HCT116 (cell line): ENCODE measurements at regions not wholly inside any gene's neighbourhood (a gene's known extent, or its start where the extent isn't known, plus 50 kb on each side); places are given as distances from the start of the nearest gene placed in this dataset.

ENCODE experiments used
- ATAC-seq: fragments of 200-7000 bp; cut with Tn5 transposase; 2 replicates; pipeline ENCODE4 v1.9.1; 2020; ENCODE audit warnings: mild to moderate bottlenecking, moderate library complexity
- BruUV-seq: library from RNA; stranded (reverse); fragments of 400-500 nt; replicated peaks from 2 replicates; lab custom pipeline; 2021; lab: Mats Ljungman, UMichigan
- CTCF ChIA-PET: fragments of 300-600 bp; sonication (Branson Sonifier 250); formaldehyde crosslinking; loops from one replicate; lab custom pipeline; 2021; ENCODE audit warnings: antibody characterized with exemption; lab: Charles Lee
- POLR2A ChIA-PET: fragments of 300-600, 350-600 bp; sonication (Branson Sonifier 250); formaldehyde crosslinking; loops from one replicate; lab custom pipeline; 2021; ENCODE audit warnings: antibody characterized with exemption; lab: Charles Lee
- RAD21 ChIA-PET, 2 experiments: fragments of 300-600 bp; sonication (Branson Sonifier 250); formaldehyde crosslinking; loops; one replicate each; lab custom pipeline; 2023; ENCODE audit warnings: low total read pairs in 2 of 2; ENCODE audit not compliant: uncharacterized antibody in 2 of 2, unreplicated experiment in 2 of 2, low non-redundant PET in 1 of 2; lab: Charles Lee
- DNase-seq: peaks from one replicate; pipeline ENCODE4 v3.0.0-alpha.2; 2010; ENCODE audit warnings: low read depth, low spot score
- H2AFZ ChIP-seq: fragments of 200-600 bp; shearing (Covaris generic), sonication (generic); 2 replicates; pipeline ENCODE4 v1.6.1; 2017; ENCODE audit warnings: low read depth, mixed run types, mixed read lengths, antibody characterized with exemption, low read length; ENCODE audit not compliant: poor library complexity, severe bottlenecking
- H3K27ac ChIP-seq: 2 replicates; pipeline ENCODE4 v1.5.1; 2012; ENCODE audit warnings: low read depth, low read length
- H3K27me3 ChIP-seq: fragments of 200-600 bp; sonication (generic); 2 replicates; pipeline ENCODE4 v1.6.1; 2016; ENCODE audit warnings: mixed run types, low read length, mixed read lengths; ENCODE audit not compliant: insufficient read depth
- H3K36me3 ChIP-seq, 2 experiments: fragments of 200-500 bp in 1 of 2; fragments of 200-600 bp in 1 of 2; sonication (Bioruptor generic) in 1 of 2; sonication (generic) in 1 of 2; 2 replicates each; pipeline versions ENCODE4 v1.5.1 to v1.6.1; 2014 to 2016; ENCODE audit warnings: low read length in 2 of 2, inconsistent platforms in 1 of 2, mixed read lengths in 1 of 2, mixed run types in 1 of 2; ENCODE audit not compliant: insufficient read depth in 2 of 2, control insufficient read depth in 1 of 2
- H3K4me1 ChIP-seq, 2 experiments: fragments of 200-600 bp in 1 of 2; sonication (generic) in 1 of 2; 2 replicates each; pipeline versions ENCODE4 v1.5.1 to v1.6.1; 2012 to 2017; ENCODE audit warnings: low read length in 2 of 2, inconsistent platforms in 1 of 2, mild to moderate bottlenecking in 1 of 2, mixed read lengths in 1 of 2, mixed run types in 1 of 2, moderate library complexity in 1 of 2; ENCODE audit not compliant: insufficient read depth in 2 of 2, control insufficient read depth in 1 of 2
- H3K4me2 ChIP-seq: fragments of 200-600 bp; sonication (generic); 2 replicates; pipeline ENCODE4 v1.6.1; 2017; ENCODE audit warnings: mixed run types, low read length, mixed read lengths
- H3K4me3 ChIP-seq, 2 experiments: fragments of 200-600 bp in 1 of 2; sonication (generic) in 1 of 2; replicated peaks in 1 of 2; 2 replicates each; pipeline ENCODE4 v1.5.1; 2011 to 2016; ENCODE audit warnings: low read length in 2 of 2, control low read depth in 1 of 2, low read depth in 1 of 2, mild to moderate bottlenecking in 1 of 2, mixed read lengths in 1 of 2, mixed run types in 1 of 2
- H3K79me2 ChIP-seq: fragments of 200-600 bp; sonication (generic); 2 replicates; pipeline ENCODE4 v1.6.1; 2017; ENCODE audit warnings: mild to moderate bottlenecking, mixed run types, low read length, moderate library complexity, mixed read lengths; ENCODE audit not compliant: insufficient read depth
- H3K9ac ChIP-seq: fragments of 200-600 bp; sonication (generic); 2 replicates; pipeline ENCODE4 v1.6.1; 2016; ENCODE audit warnings: low read length, mixed read lengths
- H3K9me2 ChIP-seq: fragments of 200-600 bp; sonication (generic), shearing (Covaris generic); 2 replicates; pipeline ENCODE4 v1.6.1; 2017; ENCODE audit warnings: mixed run types, mild to moderate bottlenecking, moderate library complexity; ENCODE audit not compliant: insufficient read depth
- H3K9me3 ChIP-seq, 2 experiments: fragments of 200-500 bp in 1 of 2; fragments of 200-600 bp in 1 of 2; sonication (Bioruptor generic) in 1 of 2; sonication (generic) in 1 of 2; 2 replicates each; pipeline ENCODE4 v1.6.1; 2014 to 2017; ENCODE audit warnings: low read length in 2 of 2, mixed read lengths in 2 of 2, inconsistent platforms in 1 of 2, low read depth in 1 of 2, mild to moderate bottlenecking in 1 of 2, mixed run types in 1 of 2, moderate library complexity in 1 of 2; ENCODE audit not compliant: control insufficient read depth in 1 of 2, insufficient read depth in 1 of 2
- H4K20me1 ChIP-seq: fragments of 200-600 bp; sonication (generic), shearing (Covaris generic); 2 replicates; pipeline ENCODE4 v1.6.1; 2017; ENCODE audit warnings: mixed run types, mild to moderate bottlenecking, moderate library complexity; ENCODE audit not compliant: insufficient read depth
- CBX3 ChIP-seq: IDR thresholded peaks from 2 replicates; pipeline ENCODE4 v1.6.1; 2012; ENCODE audit warnings: low read depth
- CEBPB ChIP-seq: IDR thresholded peaks from 2 replicates; pipeline ENCODE4 v1.6.1; 2012; ENCODE audit warnings: low read depth
- EGR1 ChIP-seq: IDR thresholded peaks from 2 replicates; pipeline ENCODE4 v1.6.1; 2012; ENCODE audit warnings: low read depth
- ELF1 ChIP-seq: IDR thresholded peaks from 2 replicates; pipeline ENCODE4 v1.6.1; 2012; ENCODE audit warnings: low read depth, borderline replicate concordance
- EZH2phosphoT487 ChIP-seq: fragments of 200-600 bp; IDR thresholded peaks from 2 replicates; pipeline ENCODE4 v1.6.1; 2018; ENCODE audit warnings: antibody characterized with exemption, borderline replicate concordance
- FOSL1 ChIP-seq: IDR thresholded peaks from 2 replicates; pipeline ENCODE4 v1.6.1; 2012; ENCODE audit warnings: low read depth
- JUND ChIP-seq: IDR thresholded peaks from 2 replicates; pipeline ENCODE4 v1.6.1; 2012
- POLR2A ChIP-seq: IDR thresholded peaks from 2 replicates; pipeline ENCODE4 v1.7.0; 2011; ENCODE audit warnings: borderline replicate concordance; ENCODE audit not compliant: insufficient read depth, insufficient read length; ENCODE audit errors: extremely low read depth
- RAD21 ChIP-seq: IDR thresholded peaks from 2 replicates; pipeline ENCODE4 v1.6.1; 2012; ENCODE audit warnings: low read depth, mild to moderate bottlenecking
- SIN3A ChIP-seq: IDR thresholded peaks from 2 replicates; pipeline ENCODE4 v1.6.1; 2012; ENCODE audit warnings: low read depth
- SP1 ChIP-seq: IDR thresholded peaks from 2 replicates; pipeline ENCODE4 v1.6.1; 2012; ENCODE audit warnings: low read depth
- SRF ChIP-seq: IDR thresholded peaks from 2 replicates; pipeline ENCODE4 v1.6.1; 2012; ENCODE audit warnings: low read depth
- TCF7L2 ChIP-seq: IDR thresholded peaks from 2 replicates; pipeline ENCODE4 v1.7.0; 2011; ENCODE audit warnings: borderline replicate concordance, inconsistent platforms; ENCODE audit not compliant: insufficient read depth, insufficient read length; ENCODE audit errors: extremely low read depth
- YY1 ChIP-seq: IDR thresholded peaks from 2 replicates; pipeline ENCODE4 v1.6.1; 2011; ENCODE audit warnings: low read length, low read depth, moderate library complexity, mild to moderate bottlenecking; ENCODE audit not compliant: insufficient replicate concordance; ENCODE audit errors: extremely low read depth
- intact Hi-C: fragments of 100-400 bp; cut with micrococcal nuclease; formaldehyde crosslinking; loops from 2 replicates; pipeline ENCODE4 v1.10.0; 2022
- TF ChIP-seq, protein P1 (sequence below): IDR thresholded peaks from 2 replicates; pipeline ENCODE4 v1.6.1; 2012
- TF ChIP-seq, protein P2 (sequence below): IDR thresholded peaks from 2 replicates; pipeline ENCODE4 v1.6.1; 2012; ENCODE audit warnings: low read depth
- TF ChIP-seq, protein P3 (sequence below): IDR thresholded peaks from 2 replicates; pipeline ENCODE4 v1.6.1; 2012
- TF ChIP-seq, protein P4 (sequence below), 3 experiments: fragments of 200-600 bp in 1 of 3; sonication (generic) in 1 of 3; IDR thresholded peaks in 2 of 3; conservative IDR thresholded peaks in 1 of 3; 2 replicates each; pipeline ENCODE4 v1.5.1; 2012 to 2017; ENCODE audit warnings: low read depth in 2 of 3, low read length in 2 of 3, antibody characterized with exemption in 1 of 3, borderline replicate concordance in 1 of 3, control low read depth in 1 of 3, mild to moderate bottlenecking in 1 of 3, mixed read lengths in 1 of 3, mixed run types in 1 of 3, moderate library complexity in 1 of 3; ENCODE audit not compliant: insufficient read depth in 1 of 3
- TF ChIP-seq, protein P5 (sequence below): IDR thresholded peaks from 2 replicates; pipeline ENCODE4 v1.6.1; 2011; ENCODE audit warnings: mild to moderate bottlenecking, low read length, moderate library complexity; ENCODE audit not compliant: insufficient replicate concordance; ENCODE audit errors: extremely low read depth

DNA sequence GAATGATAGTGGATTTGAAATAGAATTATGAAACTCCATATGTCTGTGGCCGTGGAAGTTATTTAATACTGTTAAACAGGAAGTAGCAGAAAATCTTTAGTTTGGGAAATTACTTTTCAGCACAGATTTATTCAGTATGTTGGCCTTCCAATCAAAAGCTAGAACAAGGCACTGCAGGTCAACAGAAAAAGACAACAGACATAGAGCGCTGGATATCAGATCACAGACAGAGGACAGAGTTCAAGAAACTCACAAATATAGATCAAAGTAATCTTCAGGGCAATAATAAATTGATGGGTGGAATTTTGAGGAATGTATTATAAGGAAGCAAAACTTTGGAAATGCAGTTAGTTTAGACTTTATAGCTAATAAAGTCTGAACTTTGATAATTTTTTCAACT is 159.5 kb upstream of the TMCO5A start:
- ChIA-PET POLR2A (no interaction called here), RAD21 (interaction anchor here in 1 of 2 experiments (0.7 kb wide), 1 partner anchor 79 kb away, joined by 5 read pairs; no protein-coding TSS in a partner anchor), CTCF (interaction anchor here (2.0 kb wide), 1 partner anchor 10 kb away, joined by 12 read pairs; no protein-coding TSS in a partner anchor)
- DNase-seq = no peak
- no peaks in the 10 kb centered on the region for H3K79me2 ChIP-seq
- intact Hi-C loops = no loop called here
- H3K36me3 ChIP-seq = no peaks in the 10 kb centered on the region
- ATAC-seq = no peak
- no peak overlapping the region for H2AFZ ChIP-seq
- TF ChIP-seq EZH2phosphoT487 (no peak), POLR2A (no peak), CBX3 (no peak), YY1 (no peak), CEBPB (no peak), SRF (no peak), JUND (no peak), TCF7L2 (no peak), EGR1 (no peak), ELF1 (no peak), SIN3A (no peak), RAD21 (no peak), SP1 (no peak), FOSL1 (no peak)
- TF ChIP-seq, protein P1, sequence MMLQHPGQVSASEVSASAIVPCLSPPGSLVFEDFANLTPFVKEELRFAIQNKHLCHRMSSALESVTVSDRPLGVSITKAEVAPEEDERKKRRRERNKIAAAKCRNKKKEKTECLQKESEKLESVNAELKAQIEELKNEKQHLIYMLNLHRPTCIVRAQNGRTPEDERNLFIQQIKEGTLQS = no peak
- TF ChIP-seq, protein P2, sequence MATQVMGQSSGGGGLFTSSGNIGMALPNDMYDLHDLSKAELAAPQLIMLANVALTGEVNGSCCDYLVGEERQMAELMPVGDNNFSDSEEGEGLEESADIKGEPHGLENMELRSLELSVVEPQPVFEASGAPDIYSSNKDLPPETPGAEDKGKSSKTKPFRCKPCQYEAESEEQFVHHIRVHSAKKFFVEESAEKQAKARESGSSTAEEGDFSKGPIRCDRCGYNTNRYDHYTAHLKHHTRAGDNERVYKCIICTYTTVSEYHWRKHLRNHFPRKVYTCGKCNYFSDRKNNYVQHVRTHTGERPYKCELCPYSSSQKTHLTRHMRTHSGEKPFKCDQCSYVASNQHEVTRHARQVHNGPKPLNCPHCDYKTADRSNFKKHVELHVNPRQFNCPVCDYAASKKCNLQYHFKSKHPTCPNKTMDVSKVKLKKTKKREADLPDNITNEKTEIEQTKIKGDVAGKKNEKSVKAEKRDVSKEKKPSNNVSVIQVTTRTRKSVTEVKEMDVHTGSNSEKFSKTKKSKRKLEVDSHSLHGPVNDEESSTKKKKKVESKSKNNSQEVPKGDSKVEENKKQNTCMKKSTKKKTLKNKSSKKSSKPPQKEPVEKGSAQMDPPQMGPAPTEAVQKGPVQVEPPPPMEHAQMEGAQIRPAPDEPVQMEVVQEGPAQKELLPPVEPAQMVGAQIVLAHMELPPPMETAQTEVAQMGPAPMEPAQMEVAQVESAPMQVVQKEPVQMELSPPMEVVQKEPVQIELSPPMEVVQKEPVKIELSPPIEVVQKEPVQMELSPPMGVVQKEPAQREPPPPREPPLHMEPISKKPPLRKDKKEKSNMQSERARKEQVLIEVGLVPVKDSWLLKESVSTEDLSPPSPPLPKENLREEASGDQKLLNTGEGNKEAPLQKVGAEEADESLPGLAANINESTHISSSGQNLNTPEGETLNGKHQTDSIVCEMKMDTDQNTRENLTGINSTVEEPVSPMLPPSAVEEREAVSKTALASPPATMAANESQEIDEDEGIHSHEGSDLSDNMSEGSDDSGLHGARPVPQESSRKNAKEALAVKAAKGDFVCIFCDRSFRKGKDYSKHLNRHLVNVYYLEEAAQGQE = no peak
- TF ChIP-seq, protein P3, sequence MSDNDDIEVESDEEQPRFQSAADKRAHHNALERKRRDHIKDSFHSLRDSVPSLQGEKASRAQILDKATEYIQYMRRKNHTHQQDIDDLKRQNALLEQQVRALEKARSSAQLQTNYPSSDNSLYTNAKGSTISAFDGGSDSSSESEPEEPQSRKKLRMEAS = no peak
- TF ChIP-seq, protein P4, sequence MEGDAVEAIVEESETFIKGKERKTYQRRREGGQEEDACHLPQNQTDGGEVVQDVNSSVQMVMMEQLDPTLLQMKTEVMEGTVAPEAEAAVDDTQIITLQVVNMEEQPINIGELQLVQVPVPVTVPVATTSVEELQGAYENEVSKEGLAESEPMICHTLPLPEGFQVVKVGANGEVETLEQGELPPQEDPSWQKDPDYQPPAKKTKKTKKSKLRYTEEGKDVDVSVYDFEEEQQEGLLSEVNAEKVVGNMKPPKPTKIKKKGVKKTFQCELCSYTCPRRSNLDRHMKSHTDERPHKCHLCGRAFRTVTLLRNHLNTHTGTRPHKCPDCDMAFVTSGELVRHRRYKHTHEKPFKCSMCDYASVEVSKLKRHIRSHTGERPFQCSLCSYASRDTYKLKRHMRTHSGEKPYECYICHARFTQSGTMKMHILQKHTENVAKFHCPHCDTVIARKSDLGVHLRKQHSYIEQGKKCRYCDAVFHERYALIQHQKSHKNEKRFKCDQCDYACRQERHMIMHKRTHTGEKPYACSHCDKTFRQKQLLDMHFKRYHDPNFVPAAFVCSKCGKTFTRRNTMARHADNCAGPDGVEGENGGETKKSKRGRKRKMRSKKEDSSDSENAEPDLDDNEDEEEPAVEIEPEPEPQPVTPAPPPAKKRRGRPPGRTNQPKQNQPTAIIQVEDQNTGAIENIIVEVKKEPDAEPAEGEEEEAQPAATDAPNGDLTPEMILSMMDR (IDR thresholded peaks at IDR 0.05 in 2 of 3, conservative IDR thresholded peaks at IDR 0.05 in 1 of 3; ENCODE audit: borderline replicate concordance in 1 of 3, insufficient read depth in 1 of 3, low read depth in 2 of 3, low read length in 2 of 3) = no peak
- TF ChIP-seq, protein P5, sequence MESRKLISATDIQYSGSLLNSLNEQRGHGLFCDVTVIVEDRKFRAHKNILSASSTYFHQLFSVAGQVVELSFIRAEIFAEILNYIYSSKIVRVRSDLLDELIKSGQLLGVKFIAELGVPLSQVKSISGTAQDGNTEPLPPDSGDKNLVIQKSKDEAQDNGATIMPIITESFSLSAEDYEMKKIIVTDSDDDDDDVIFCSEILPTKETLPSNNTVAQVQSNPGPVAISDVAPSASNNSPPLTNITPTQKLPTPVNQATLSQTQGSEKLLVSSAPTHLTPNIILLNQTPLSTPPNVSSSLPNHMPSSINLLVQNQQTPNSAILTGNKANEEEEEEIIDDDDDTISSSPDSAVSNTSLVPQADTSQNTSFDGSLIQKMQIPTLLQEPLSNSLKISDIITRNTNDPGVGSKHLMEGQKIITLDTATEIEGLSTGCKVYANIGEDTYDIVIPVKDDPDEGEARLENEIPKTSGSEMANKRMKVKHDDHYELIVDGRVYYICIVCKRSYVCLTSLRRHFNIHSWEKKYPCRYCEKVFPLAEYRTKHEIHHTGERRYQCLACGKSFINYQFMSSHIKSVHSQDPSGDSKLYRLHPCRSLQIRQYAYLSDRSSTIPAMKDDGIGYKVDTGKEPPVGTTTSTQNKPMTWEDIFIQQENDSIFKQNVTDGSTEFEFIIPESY = no peak
- no peaks in the 10 kb centered on the region for H3K27me3 ChIP-seq
- H3K4me1 ChIP-seq = peaks cover 0 to 5% of the 10 kb centered on the region in 2 experiments; a peak in 1 of 4 replicates
- H4K20me1 ChIP-seq = no peaks in the 10 kb centered on the region
- no peak overlapping the region for H3K27ac ChIP-seq
- BruUV-seq = no TSS peak
- H3K9me3 ChIP-seq = no peaks in the 10 kb centered on the region
- no peak overlapping the region for H3K9ac ChIP-seq
- no peak overlapping the region for H3K4me2 ChIP-seq
- no peaks in the 10 kb centered on the region for H3K9me2 ChIP-seq
- H3K4me3 ChIP-seq = no peak overlapping the region
